Activated naive CD8-positive, alpha-beta T cell (primary cell): ENCODE measurements at regions not wholly inside any gene's neighbourhood (a gene's known extent, or its start where the extent isn't known, plus 50 kb on each side); places are given as distances from the start of the nearest gene placed in this dataset.

Experiments used
- H3K27ac Mint-ChIP-seq: one replicate; pipeline ENCODE4 v1.8.0; 2021; ENCODE audit warnings: mixed read lengths
- H3K27me3 Mint-ChIP-seq: one replicate; pipeline ENCODE4 v1.8.0; 2021; ENCODE audit warnings: mixed read lengths
- H3K36me3 Mint-ChIP-seq: one replicate; pipeline ENCODE4 v1.8.0; 2021; ENCODE audit warnings: mixed read lengths
- H3K4me1 Mint-ChIP-seq: one replicate; pipeline ENCODE4 v1.8.0; 2021; ENCODE audit warnings: low read depth, mixed read lengths
- H3K4me3 Mint-ChIP-seq: one replicate; pipeline ENCODE4 v1.8.0; 2021; ENCODE audit warnings: mild to moderate bottlenecking, mixed read lengths
- H3K9me3 Mint-ChIP-seq: one replicate; pipeline ENCODE4 v1.8.0; 2021; ENCODE audit warnings: low read depth, mixed read lengths

GRCh38 chr13:47798906-47799305 lies 202.2 kb downstream of the SUCLA2 start:
- no peaks in the 10 kb centered on the region for H3K9me3 Mint-ChIP-seq
- no peak overlapping the region for H3K27ac Mint-ChIP-seq
- H3K27me3 Mint-ChIP-seq, result peaks cover 3% of the 10 kb centered on the region
- no peak overlapping the region for H3K4me3 Mint-ChIP-seq
- no peaks in the 10 kb centered on the region for H3K36me3 Mint-ChIP-seq
- H3K4me1 Mint-ChIP-seq, result no peaks in the 10 kb centered on the region

DNA sequence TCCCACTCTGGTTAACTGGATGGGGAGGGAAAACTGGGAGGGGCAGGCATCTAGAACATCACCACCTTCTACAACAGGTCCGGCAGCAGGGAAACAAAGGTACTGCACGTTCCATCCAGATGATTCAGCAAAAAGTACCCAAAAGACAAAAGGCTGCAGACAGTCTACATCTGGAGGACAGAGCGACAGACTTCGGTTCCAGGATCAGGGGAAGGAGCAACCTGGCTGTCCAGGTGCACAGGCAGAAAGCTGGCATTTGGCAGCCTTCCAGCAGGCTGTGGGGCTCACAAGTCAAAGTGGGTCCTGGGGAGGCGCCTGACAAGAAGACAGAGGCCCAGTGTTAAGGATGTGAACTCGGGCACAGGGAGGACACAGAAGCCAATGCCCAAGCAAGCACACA lies 202.9 kb downstream of the SUCLA2 start:
- H3K36me3 Mint-ChIP-seq, result no peaks in the 10 kb centered on the region
- no peak overlapping the region for H3K4me3 Mint-ChIP-seq
- no peak overlapping the region for H3K27ac Mint-ChIP-seq
- H3K9me3 Mint-ChIP-seq, result no peaks in the 10 kb centered on the region
- no peaks in the 10 kb centered on the region for H3K4me1 Mint-ChIP-seq
- H3K27me3 Mint-ChIP-seq, result peaks cover 3% of the 10 kb centered on the region

GRCh38 chr13:47796816-47797215 lies 204.3 kb downstream of the SUCLA2 start:
- H3K4me1 Mint-ChIP-seq, result no peaks in the 10 kb centered on the region
- H3K27me3 Mint-ChIP-seq, result peaks cover 3% of the 10 kb centered on the region
- H3K36me3 Mint-ChIP-seq, result peaks cover 4% of the 10 kb centered on the region
- H3K27ac Mint-ChIP-seq, result no peak overlapping the region
- peaks cover 4% of the 10 kb centered on the region for H3K9me3 Mint-ChIP-seq
- H3K4me3 Mint-ChIP-seq, result no peak overlapping the region

DNA sequence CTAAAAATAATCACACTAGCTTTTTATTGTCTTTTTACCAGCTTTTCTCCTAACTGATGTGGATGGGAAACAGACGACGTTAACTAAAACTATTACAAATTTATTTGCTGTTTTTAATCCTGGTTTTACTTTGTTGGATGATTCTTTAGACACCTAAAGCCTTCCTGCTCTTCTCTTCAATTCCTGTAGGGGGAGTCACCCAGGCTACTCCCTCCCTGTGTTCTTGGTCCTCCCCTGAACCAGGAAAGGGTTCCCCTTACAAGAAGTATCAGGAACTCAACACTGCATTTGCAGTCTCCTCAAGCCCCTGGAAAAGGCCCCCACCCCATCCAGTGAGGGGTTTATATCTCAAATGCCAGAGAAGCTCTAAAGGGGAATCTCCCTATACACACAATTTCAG lies 206.1 kb downstream of the SUCLA2 start:
- no peaks in the 10 kb centered on the region for H3K4me1 Mint-ChIP-seq
- H3K27me3 Mint-ChIP-seq, result peaks cover 3% of the 10 kb centered on the region
- peaks cover 4% of the 10 kb centered on the region for H3K36me3 Mint-ChIP-seq
- no peak overlapping the region for H3K4me3 Mint-ChIP-seq
- H3K27ac Mint-ChIP-seq, result no peak overlapping the region
- peaks cover 8% of the 10 kb centered on the region for H3K9me3 Mint-ChIP-seq

- H3K36me3 Mint-ChIP-seq, result peaks cover 4% of the 10 kb centered on the region
- no peak overlapping the region for H3K4me3 Mint-ChIP-seq
- peaks cover 3% of the 10 kb centered on the region for H3K27me3 Mint-ChIP-seq
- no peaks in the 10 kb centered on the region for H3K4me1 Mint-ChIP-seq
- H3K27ac Mint-ChIP-seq, result no peak overlapping the region
- H3K9me3 Mint-ChIP-seq, result peaks cover 12% of the 10 kb centered on the region
These were observed 210.3 kb downstream of the SUCLA2 start for GRCh38 chr13:47790755-47791154.

DNA sequence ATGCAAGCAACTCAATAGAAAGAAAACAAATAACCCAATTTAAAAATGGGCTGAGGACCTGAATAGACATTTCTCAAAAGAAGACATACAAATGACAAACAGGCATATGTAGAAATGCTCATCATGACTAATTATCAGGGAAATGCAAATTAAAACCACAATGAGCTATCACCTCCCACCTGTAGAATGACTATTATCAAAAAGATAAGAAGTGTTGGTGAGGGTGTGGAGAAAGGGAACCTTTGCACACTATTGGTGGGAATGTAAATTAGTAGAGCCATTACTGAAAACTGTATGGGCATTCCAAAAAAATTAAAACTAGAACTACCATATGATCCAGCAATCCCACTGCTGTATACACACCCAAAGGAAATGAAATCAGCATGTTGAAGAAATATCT lies 212.2 kb downstream of the SUCLA2 start:
- Mint-ChIP-seq H3K4me3 (no peak overlapping the region), H3K36me3 (peaks cover 4% of the 10 kb centered on the region), H3K9me3 (peaks cover 12% of the 10 kb centered on the region), H3K27me3 (no peaks in the 10 kb centered on the region), H3K4me1 (no peaks in the 10 kb centered on the region), H3K27ac (no peak overlapping the region)

- H3K27ac Mint-ChIP-seq, result no peak overlapping the region
- H3K9me3 Mint-ChIP-seq, result peaks cover 10% of the 10 kb centered on the region
- no peak overlapping the region for H3K4me3 Mint-ChIP-seq
- peaks cover 8% of the 10 kb centered on the region for H3K27me3 Mint-ChIP-seq
- no peaks in the 10 kb centered on the region for H3K36me3 Mint-ChIP-seq
- no peaks in the 10 kb centered on the region for H3K4me1 Mint-ChIP-seq
These were observed 226.4 kb downstream of the SUCLA2 start for GRCh38 chr13:47774671-47774994.

GRCh38 chr13:47764817-47765216 lies 236.3 kb downstream of the SUCLA2 start:
- Mint-ChIP-seq H3K4me3 (no peak overlapping the region), H3K9me3 (peaks cover 10% of the 10 kb centered on the region), H3K27me3 (no peaks in the 10 kb centered on the region), H3K27ac (no peak overlapping the region), H3K36me3 (no peaks in the 10 kb centered on the region), H3K4me1 (no peaks in the 10 kb centered on the region)

- H3K27ac Mint-ChIP-seq, result no peak overlapping the region
- no peaks in the 10 kb centered on the region for H3K36me3 Mint-ChIP-seq
- no peaks in the 10 kb centered on the region for H3K4me1 Mint-ChIP-seq
- no peaks in the 10 kb centered on the region for H3K27me3 Mint-ChIP-seq
- H3K4me3 Mint-ChIP-seq, result no peak overlapping the region
- H3K9me3 Mint-ChIP-seq, result no peaks in the 10 kb centered on the region
These were observed 243.5 kb downstream of the SUCLA2 start for GRCh38 chr13:47757466-47758080.

DNA sequence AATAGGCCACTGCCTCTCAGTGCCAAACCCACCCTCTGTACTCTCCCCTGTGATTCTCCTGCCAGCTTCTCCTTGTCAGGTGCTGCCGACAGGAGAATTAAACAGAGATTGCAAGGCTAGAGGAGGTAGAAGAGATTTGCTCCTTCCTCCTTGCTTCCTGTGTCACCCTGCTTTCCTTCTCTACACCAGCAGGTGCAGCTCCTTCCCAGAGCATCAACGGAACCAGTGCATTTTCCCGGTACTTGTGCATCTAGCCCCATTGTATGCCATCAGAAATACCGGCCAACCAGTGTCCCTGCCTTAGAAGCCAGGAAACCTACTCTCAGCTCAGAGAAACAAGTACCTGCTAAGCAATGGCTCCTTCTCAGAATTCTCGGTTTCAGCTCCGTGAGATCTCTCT lies 253.2 kb downstream of the SUCLA2 start:
- H3K4me3 Mint-ChIP-seq, result no peak overlapping the region
- no peaks in the 10 kb centered on the region for H3K36me3 Mint-ChIP-seq
- no peaks in the 10 kb centered on the region for H3K9me3 Mint-ChIP-seq
- H3K27ac Mint-ChIP-seq, result no peak overlapping the region
- no peaks in the 10 kb centered on the region for H3K4me1 Mint-ChIP-seq
- peaks cover 8% of the 10 kb centered on the region for H3K27me3 Mint-ChIP-seq

- no peaks in the 10 kb centered on the region for H3K36me3 Mint-ChIP-seq
- no peak overlapping the region for H3K27ac Mint-ChIP-seq
- no peaks in the 10 kb centered on the region for H3K4me1 Mint-ChIP-seq
- no peaks in the 10 kb centered on the region for H3K9me3 Mint-ChIP-seq
- no peaks in the 10 kb centered on the region for H3K27me3 Mint-ChIP-seq
- no peak overlapping the region for H3K4me3 Mint-ChIP-seq
These were observed 274.7 kb downstream of the SUCLA2 start for GRCh38 chr13:47726394-47726793.

DNA sequence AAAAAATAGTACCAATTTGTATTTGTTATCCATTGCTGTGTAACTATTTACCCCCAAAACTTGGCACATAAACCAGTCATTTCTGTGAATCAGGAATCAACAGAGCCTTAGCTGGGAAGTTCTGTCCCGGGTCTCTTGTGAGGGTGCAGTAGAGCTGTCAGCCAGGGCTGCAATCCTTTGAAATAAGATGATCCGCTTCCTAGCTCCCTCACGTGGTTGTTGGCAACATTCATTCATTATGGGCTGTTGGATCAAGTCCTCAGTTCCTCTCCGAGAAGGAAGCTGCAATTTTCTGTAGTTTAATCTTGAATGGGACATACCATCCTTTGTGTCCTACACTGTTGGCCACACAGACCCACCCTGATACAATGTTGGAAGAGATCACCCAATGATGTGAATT lies 277.2 kb downstream of the SUCLA2 start:
- H3K4me1 Mint-ChIP-seq, result no peaks in the 10 kb centered on the region
- no peaks in the 10 kb centered on the region for H3K36me3 Mint-ChIP-seq
- no peak overlapping the region for H3K27ac Mint-ChIP-seq
- H3K4me3 Mint-ChIP-seq, result no peak overlapping the region
- no peaks in the 10 kb centered on the region for H3K27me3 Mint-ChIP-seq
- H3K9me3 Mint-ChIP-seq, result no peaks in the 10 kb centered on the region

- no peak overlapping the region for H3K27ac Mint-ChIP-seq
- no peaks in the 10 kb centered on the region for H3K9me3 Mint-ChIP-seq
- H3K4me3 Mint-ChIP-seq, result no peak overlapping the region
- no peaks in the 10 kb centered on the region for H3K4me1 Mint-ChIP-seq
- no peaks in the 10 kb centered on the region for H3K36me3 Mint-ChIP-seq
- no peaks in the 10 kb centered on the region for H3K27me3 Mint-ChIP-seq
These were observed 281.9 kb downstream of the SUCLA2 start for GRCh38 chr13:47719164-47719563.

- no peak overlapping the region for H3K27ac Mint-ChIP-seq
These were observed 282.5 kb downstream of the SUCLA2 start for GRCh38 chr13:47718556-47718955.

GRCh38 chr13:47708386-47708785 lies 292.7 kb downstream of the SUCLA2 start:
- Mint-ChIP-seq H3K27me3 (peaks cover 4% of the 10 kb centered on the region), H3K36me3 (peaks cover 2% of the 10 kb centered on the region), H3K4me1 (no peaks in the 10 kb centered on the region), H3K9me3 (no peaks in the 10 kb centered on the region), H3K4me3 (no peak overlapping the region), H3K27ac (no peak overlapping the region)

More at GRCh38 chr13:47718556-47718955, 282.5 kb downstream of the SUCLA2 start:
- Mint-ChIP-seq H3K27me3 (no peaks in the 10 kb centered on the region), H3K9me3 (no peaks in the 10 kb centered on the region), H3K4me1 (no peaks in the 10 kb centered on the region), H3K4me3 (no peak overlapping the region), H3K36me3 (no peaks in the 10 kb centered on the region)

GRCh38 chr13:47707414-47707813 lies 293.7 kb downstream of the SUCLA2 start:
- Mint-ChIP-seq H3K27me3 (peaks cover 4% of the 10 kb centered on the region), H3K27ac (no peak overlapping the region), H3K4me3 (no peak overlapping the region), H3K36me3 (peaks cover 2% of the 10 kb centered on the region), H3K9me3 (no peaks in the 10 kb centered on the region), H3K4me1 (no peaks in the 10 kb centered on the region)
